Bronchial epithelial cell (primary cell): ENCODE measurements at regions not wholly inside any gene's neighbourhood (a gene's known extent, or its start where the extent isn't known, plus 50 kb on each side); places are given as distances from the start of the nearest gene placed in this dataset.
"Not testable (repeated sequence)": the region's sequence is repeated elsewhere in the genome, so short reads cannot be mapped to it uniquely, and the experiment has no call there.

ENCODE experiments used
- DNase-seq: peaks from one replicate; pipeline ENCODE4 v3.0.0-alpha.2; 2010; ENCODE audit warnings: low read depth
- FAIRE-seq: peaks from 2 replicates; lab custom pipeline; 2011; peaks lifted over from hg19 to GRCh38; lab: Jason Lieb, UNC
- H3K27me3 ChIP-seq: 2 replicates; pipeline ENCODE4 v1.5.1; 2011; ENCODE audit warnings: low read length; ENCODE audit not compliant: control insufficient read depth, insufficient read depth
- H3K36me3 ChIP-seq: 2 replicates; pipeline ENCODE4 v1.5.1; 2011; ENCODE audit warnings: low read length; ENCODE audit not compliant: control insufficient read depth, insufficient read depth
- H3K4me3 ChIP-seq: 2 replicates; pipeline ENCODE4 v1.5.1; 2011; ENCODE audit warnings: mild to moderate bottlenecking, low read depth, low read length, control low read depth
- TF ChIP-seq, protein P1 (sequence below): IDR thresholded peaks from 2 replicates; pipeline ENCODE4 v1.5.1; 2011; ENCODE audit warnings: mild to moderate bottlenecking, moderate library complexity, low read length, control low read depth, inconsistent platforms; ENCODE audit not compliant: insufficient read depth, severe bottlenecking

DNA sequence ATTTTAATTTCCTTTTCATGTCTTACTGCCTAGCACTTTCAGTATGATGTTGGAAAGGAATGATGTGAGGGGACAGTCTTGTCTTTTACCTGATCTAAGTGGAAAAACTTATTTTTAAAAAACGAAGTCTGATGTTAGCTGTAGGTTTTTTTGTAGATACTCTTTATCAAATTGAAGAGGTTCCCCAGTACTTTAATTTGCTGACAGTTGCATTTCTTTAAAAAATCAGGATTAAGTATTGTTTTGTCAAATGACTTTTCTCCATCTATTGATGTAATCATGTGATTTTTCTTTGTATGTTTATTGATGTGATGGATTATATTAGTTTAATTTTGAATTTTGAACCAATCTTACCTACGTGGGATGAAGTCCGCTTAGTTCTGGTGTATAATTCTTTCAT is 568.4 kb upstream of the AGA start:
- Histone ChIP-seq H3K27me3 (no peaks in the 10 kb centered on the region), H3K36me3 (no peaks in the 10 kb centered on the region), H3K4me3 (no peak overlapping the region)
- TF ChIP-seq, protein P1, sequence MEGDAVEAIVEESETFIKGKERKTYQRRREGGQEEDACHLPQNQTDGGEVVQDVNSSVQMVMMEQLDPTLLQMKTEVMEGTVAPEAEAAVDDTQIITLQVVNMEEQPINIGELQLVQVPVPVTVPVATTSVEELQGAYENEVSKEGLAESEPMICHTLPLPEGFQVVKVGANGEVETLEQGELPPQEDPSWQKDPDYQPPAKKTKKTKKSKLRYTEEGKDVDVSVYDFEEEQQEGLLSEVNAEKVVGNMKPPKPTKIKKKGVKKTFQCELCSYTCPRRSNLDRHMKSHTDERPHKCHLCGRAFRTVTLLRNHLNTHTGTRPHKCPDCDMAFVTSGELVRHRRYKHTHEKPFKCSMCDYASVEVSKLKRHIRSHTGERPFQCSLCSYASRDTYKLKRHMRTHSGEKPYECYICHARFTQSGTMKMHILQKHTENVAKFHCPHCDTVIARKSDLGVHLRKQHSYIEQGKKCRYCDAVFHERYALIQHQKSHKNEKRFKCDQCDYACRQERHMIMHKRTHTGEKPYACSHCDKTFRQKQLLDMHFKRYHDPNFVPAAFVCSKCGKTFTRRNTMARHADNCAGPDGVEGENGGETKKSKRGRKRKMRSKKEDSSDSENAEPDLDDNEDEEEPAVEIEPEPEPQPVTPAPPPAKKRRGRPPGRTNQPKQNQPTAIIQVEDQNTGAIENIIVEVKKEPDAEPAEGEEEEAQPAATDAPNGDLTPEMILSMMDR = no peak
- FAIRE-seq (no peak), DNase-seq (no peak)

DNA sequence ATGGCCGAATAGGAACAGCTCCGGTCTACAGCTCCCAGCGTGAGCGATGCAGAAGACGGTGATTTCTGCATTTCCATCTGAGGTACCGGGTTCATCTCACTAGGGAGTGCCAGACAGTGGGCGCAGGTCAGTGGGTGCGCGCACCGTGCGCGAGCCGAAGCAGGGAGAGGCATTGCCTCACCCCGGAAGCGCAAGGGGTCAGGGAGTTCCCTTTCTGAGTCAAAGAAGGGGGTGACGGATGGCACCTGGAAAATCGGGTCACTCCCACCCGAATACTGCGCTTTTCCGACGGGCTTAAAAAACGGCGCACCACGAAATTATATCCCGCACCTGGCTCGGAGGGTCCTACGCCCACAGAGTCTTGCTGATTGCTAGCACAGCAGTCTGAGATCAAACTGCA is 572.8 kb upstream of the AGA start:
- not testable (repeated sequence) for H3K36me3 ChIP-seq, H3K4me3 ChIP-seq, DNase-seq, H3K27me3 ChIP-seq, FAIRE-seq

DNA sequence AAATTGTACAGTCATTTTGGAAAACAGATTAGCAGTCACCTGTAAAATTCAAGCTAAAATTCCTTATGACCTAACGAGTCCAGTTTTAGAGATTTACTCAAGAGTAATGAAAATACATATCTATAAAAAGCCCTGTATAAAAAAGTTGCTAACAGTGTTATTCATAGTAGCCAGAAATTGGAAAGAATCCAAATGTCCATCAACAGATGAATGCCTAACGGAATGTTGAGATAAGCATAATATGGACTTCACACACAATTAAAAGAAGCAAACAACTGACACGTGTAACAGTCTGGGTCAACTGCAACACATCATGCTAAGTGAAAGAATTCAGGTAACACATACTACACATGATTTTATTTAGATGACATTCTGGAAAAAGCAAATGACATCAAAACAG is 584.8 kb upstream of the AGA start:
- H3K4me3 ChIP-seq = no peak overlapping the region
- no peaks in the 10 kb centered on the region for H3K27me3 ChIP-seq
- DNase-seq (no peak), FAIRE-seq (no peak)
- TF ChIP-seq, protein P1 = no peak
- no peaks in the 10 kb centered on the region for H3K36me3 ChIP-seq

DNA sequence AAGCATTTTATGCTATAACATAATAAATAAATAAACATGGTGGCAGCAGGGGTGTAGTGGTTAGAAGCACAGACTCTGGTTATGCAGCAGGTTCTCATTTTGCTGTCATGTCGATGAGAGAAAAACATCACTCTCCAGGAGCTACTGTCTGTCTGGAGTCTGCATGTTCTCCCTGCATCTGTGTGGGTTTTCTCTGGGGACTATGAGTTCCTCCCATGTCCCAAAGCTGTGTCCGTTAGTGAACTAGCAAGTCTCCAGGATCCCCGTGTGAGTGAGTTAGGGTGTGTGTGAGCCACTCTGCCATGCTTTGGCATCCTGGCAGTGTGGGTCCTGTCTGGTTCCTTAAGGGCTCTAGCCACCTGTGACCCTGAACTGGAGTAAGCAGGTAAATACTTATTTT is 585.6 kb upstream of the AGA start:
- no peak for DNase-seq
- TF ChIP-seq, protein P1 = no peak
- no peaks in the 10 kb centered on the region for H3K36me3 ChIP-seq
- H3K4me3 ChIP-seq = no peak overlapping the region
- no peaks in the 10 kb centered on the region for H3K27me3 ChIP-seq
- FAIRE-seq = no peak

DNA sequence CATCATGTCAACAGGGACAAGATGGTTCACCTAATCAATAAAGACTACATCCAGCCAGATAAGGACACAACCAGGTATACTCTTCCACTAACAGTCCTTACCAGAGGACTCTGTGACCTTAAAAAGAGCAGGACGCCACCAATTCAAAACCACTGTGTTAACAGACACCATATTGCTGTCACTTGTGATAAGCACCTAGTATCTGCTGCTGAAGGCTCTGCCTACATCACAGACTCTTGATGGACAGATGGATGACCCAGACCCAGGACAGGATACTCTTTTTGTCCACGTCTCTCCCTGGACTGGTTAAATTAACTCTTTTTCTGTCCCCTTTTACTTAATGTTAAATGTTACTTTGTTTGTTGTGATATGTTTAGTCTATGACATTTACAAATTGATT is 586.2 kb upstream of the AGA start:
- no peaks in the 10 kb centered on the region for H3K36me3 ChIP-seq
- TF ChIP-seq, protein P1 = no peak
- no peak for FAIRE-seq

DNA sequence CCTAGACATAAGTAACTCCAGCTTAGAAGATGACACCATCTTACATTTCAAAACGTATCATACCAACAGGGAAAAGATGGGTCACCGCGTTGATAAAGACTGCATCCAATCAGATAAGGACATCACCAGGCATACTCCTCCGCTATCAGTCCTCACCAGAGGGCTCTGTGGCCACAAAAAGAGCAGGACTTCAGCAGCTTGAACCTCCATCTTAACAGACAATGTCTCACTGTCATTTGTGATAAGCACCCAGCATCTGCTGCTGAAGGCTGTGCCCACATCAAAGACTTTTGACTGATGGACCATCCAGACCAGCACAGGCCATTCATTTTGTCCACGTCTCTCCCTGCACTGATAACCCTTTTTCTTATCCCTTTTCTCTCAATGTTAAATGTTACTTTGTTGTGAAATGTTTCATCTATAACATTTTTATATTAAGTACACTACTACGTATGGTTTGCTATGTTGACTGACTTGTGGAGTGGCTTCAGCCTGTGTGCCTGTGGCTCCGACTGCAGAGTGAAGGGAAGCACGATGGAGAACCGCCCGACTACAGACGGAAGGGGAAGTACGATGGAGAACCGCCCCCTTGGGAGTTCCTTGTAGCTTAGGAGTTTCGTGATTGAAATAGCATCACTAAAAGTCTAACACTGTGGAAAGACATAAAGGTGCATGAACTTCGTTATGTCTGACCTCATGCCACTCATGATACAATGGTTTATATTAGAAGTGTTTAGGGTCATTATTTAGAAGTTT is 595.4 kb upstream of the AGA start:
- Histone ChIP-seq H3K4me3 (no peak overlapping the region), H3K36me3 (no peaks in the 10 kb centered on the region), H3K27me3 (no peaks in the 10 kb centered on the region)
- peak; percentile 72 for FAIRE-seq
- TF ChIP-seq, protein P1 = no peak
- no peak for DNase-seq

More for the DNA sequence above, 586.2 kb upstream of the AGA start:
- H3K4me3 ChIP-seq = no peak overlapping the region
- no peaks in the 10 kb centered on the region for H3K27me3 ChIP-seq
- DNase-seq = no peak
